GM10266 (cell line): ENCODE measurements at regions not wholly inside any gene's neighbourhood (a gene's known extent, or its start where the extent isn't known, plus 50 kb on each side); places are given as distances from the start of the nearest gene placed in this dataset.

Experiments
- DNase-seq: peaks from one replicate; pipeline ENCODE4 v3.0.0; 2012; ENCODE audit errors: extremely low spot score
- CTCF ChIP-seq: IDR thresholded peaks from 2 replicates; pipeline ENCODE4 v1.5.1; 2012; ENCODE audit warnings: mild to moderate bottlenecking, low read depth; ENCODE audit not compliant: control insufficient read depth, insufficient read depth; ENCODE audit errors: missing control alignments

- DNase-seq = no peak
- no peak for TF ChIP-seq CTCF
Measured at GRCh38 chr12:69150083-69150795, 89.1 kb upstream of the CPSF6 start.

- no peak for DNase-seq
- TF ChIP-seq CTCF = no peak
Measured at GRCh38 chr12:69150796-69151127, 88.6 kb upstream of the CPSF6 start.

DNA sequence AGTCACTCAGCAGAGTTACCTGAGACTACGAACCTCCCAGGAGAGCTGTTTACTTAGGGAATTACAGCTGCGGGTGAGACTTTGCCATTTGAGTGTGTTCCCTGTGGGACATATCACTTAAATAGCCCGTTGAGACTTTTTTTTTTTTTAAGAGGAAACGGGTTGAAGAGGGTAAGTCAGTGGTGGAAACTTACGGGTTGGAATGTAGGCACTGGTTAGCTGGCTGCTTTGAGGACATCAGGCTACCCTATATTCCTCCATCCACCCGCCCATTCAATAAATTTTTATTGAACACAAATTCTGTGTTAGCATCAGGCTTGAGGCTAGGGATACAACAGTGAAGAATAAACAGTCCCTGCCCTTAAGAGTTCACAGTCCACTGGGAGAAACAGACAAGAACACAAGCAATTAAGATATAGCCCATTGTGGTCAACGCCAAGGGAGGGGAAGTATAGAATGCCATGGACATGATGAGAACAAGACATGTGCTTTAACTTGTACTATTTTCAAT lies 88.1 kb upstream of the CPSF6 start:
- no peak for DNase-seq
- no peak for TF ChIP-seq CTCF

- peak; percentile 92 for TF ChIP-seq CTCF
- DNase-seq = peak; percentile 72
Measured at GRCh38 chr12:69154585-69155363, 84.6 kb upstream of the CPSF6 start.

DNA sequence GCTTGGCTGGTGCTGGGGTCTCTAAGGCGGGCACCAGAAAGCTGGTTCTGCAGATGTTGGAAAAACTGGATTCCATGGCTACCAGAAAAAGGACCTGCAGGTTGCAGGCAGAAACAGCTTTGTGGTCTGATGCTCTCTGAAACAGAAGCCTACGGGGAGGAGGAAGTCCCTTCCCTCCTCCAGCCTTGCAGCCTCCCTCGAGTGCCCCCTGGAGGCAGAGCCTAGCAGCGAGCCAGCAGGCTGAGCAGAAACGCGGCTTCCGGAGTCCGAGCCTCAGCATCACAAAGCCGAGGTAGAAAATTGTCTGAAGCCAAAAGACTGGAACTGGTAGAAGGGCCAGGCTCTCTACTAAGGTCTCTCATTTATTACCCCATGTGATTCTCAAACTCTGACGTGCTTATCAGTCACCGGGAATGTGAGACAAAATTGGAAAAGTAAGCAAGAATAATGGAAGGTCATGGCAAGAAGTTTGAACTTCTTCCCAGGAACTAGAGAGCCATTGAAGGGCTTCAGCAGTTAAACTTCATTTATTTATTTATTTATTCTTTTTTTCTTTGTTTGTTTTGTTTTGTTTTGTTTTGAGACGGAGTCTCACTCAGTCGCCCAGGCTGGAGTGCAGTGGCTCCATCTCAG lies 82.2 kb upstream of the CPSF6 start:
- DNase-seq = peak; percentile 85
- peak; percentile 99 for TF ChIP-seq CTCF

DNA sequence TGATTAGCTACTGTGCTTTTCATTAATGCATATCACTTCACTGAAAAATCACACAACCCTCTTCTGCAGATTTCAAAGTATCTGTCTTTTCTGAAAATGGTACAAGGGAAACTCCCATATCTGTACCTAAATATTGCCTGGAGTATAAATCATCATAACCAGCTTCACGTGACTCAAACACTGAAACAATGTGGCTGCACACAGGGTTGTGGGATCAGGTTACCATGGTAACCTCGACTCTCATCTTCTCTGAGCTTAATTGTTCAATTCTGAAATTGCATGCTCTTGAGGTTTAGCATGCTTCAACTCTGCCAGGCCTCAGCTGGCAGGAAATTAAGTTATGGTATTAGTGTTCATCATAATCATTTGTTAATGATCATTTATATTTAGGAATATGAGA lies 77.5 kb upstream of the CPSF6 start:
- TF ChIP-seq CTCF = no peak
- DNase-seq = peak; percentile 70
